Upper lobe of left lung (tissue), 4 donors: ENCODE measurements at regions not wholly inside any gene's neighbourhood (a gene's known extent, or its start where the extent isn't known, plus 50 kb on each side); places are given as distances from the start of the nearest gene placed in this dataset.

Source experiments
- CTCF ChIP-seq, 6 experiments: fragments of 450-650 bp in 4 of 6; fragments of 200-600 bp in 2 of 6; sonication (generic) in 2 of 6; IDR thresholded peaks; one replicate each; pipeline ENCODE4 v1.5.1; 2016 to 2019; ENCODE audit warnings: antibody characterized with exemption in 6 of 6
- EP300 ChIP-seq, 4 donors: sonication (generic); formaldehyde crosslinking; IDR thresholded peaks; one replicate each; pipeline ENCODE4 v1.5.1; 2017; ENCODE audit warnings: antibody characterized with exemption in 4 of 4, control low read depth in 2 of 4
- POLR2A ChIP-seq, 4 donors: fragments of 450-650 bp; IDR thresholded peaks; one replicate each; pipeline ENCODE4 v1.5.1; 2016 to 2017; ENCODE audit warnings: antibody characterized with exemption in 4 of 4, mild to moderate bottlenecking in 2 of 4
- POLR2AphosphoS5 ChIP-seq, 2 donors: sonication (generic); formaldehyde crosslinking; IDR thresholded peaks; one replicate each; pipeline ENCODE4 v1.5.1; 2017; ENCODE audit warnings: antibody characterized with exemption in 2 of 2

- TF ChIP-seq CTCF (IDR thresholded peaks at IDR 0.05) (no peak), POLR2AphosphoS5 (IDR thresholded peaks at IDR 0.05) (no peak), POLR2A (IDR thresholded peaks at IDR 0.05) (no peak), EP300 (IDR thresholded peaks at IDR 0.05) (no peak)
Observed at GRCh38 chr2:226619707-226620106, 179.9 kb downstream of the IRS1 start.
